Esophagus squamous epithelium (tissue), 5 donors: ENCODE measurements at regions not wholly inside any gene's neighbourhood (a gene's known extent, or its start where the extent isn't known, plus 50 kb on each side); places are given as distances from the start of the nearest gene placed in this dataset.

ENCODE experiments used
- DNase-seq: peaks from one replicate; lab custom pipeline; 2025; lab: John Stamatoyannopoulos, UW
- H3K27ac ChIP-seq, 4 donors: fragments of 200-600 bp; sonication (generic); one replicate each; pipeline ENCODE4 v1.5.1; 2016 to 2019; ENCODE audit warnings: mild to moderate bottlenecking in 1 of 4
- H3K27me3 ChIP-seq, 4 donors: fragments of 200-600 bp; sonication (generic); 1 replicate in 3 of 4; 2 replicates in 1 of 4; pipeline versions ENCODE4 v1.5.1 to v1.6.0; 2017 to 2021; ENCODE audit warnings: antibody characterized with exemption in 1 of 4
- H3K36me3 ChIP-seq, 3 donors: fragments of 200-600 bp; sonication (generic); one replicate each; pipeline ENCODE4 v1.5.1; 2016 to 2019
- H3K4me1 ChIP-seq, 3 donors: fragments of 200-600 bp; sonication (generic); one replicate each; pipeline ENCODE4 v1.5.1; 2017 to 2019
- H3K4me3 ChIP-seq, 4 donors: fragments of 200-600 bp; sonication (generic); 1 replicate in 3 of 4; 2 replicates in 1 of 4; pipeline ENCODE4 v1.5.1; 2016 to 2019; ENCODE audit warnings: mild to moderate bottlenecking in 2 of 4, moderate library complexity in 1 of 4
- H3K9me3 ChIP-seq, 3 donors: fragments of 200-600 bp; sonication (generic); one replicate each; pipeline ENCODE4 v1.5.1; 2016 to 2019
- CTCF ChIP-seq, 6 experiments: fragments of 450-650 bp in 4 of 6; fragments of 200-600 bp in 2 of 6; sonication (generic) in 2 of 6; IDR thresholded peaks; one replicate each; pipeline ENCODE4 v1.5.1; 2016 to 2019; ENCODE audit warnings: antibody characterized with exemption in 6 of 6, mild to moderate bottlenecking in 4 of 6, moderate library complexity in 4 of 6
- POLR2A ChIP-seq, 4 donors: fragments of 450-650 bp; IDR thresholded peaks; one replicate each; pipeline ENCODE4 v1.6.1; 2017; ENCODE audit warnings: antibody characterized with exemption in 4 of 4, mild to moderate bottlenecking in 4 of 4, moderate library complexity in 3 of 4
- WGBS, 2 donors: methylation state at CpG; one replicate each; pipeline ENCODE4 v1.1.5; 2018; 5-methylcytosine and 5-hydroxymethylcytosine counted together
- intact Hi-C: fragments of 100-400 bp; cut with DNase I; formaldehyde crosslinking; loops from one replicate; pipeline ENCODE4 v1.15.0; 2022
- donor health status: DM: yes; HTN: yes; CAD: no.

- Histone ChIP-seq H3K36me3 (no peaks in the 10 kb centered on the region), H3K27ac (no peak overlapping the region), H3K27me3 (peaks cover 0 to 13% (median 0%) of the 10 kb centered on the region in 4 donors), H3K9me3 (peaks cover 0 to under 1% (median 0%) of the 10 kb centered on the region in 3 donors), H3K4me1 (no peaks in the 10 kb centered on the region), H3K4me3 (no peak overlapping the region)
- TF ChIP-seq POLR2A (IDR thresholded peaks at IDR 0.05) (no peak), CTCF (IDR thresholded peaks at IDR 0.05) (no peak)
- DNase-seq, result no peak
- intact Hi-C loops, result no loop called here
- WGBS, 2 donors, result 77 to 80% methylated on average over 8 to 13 of the region's 13 CpGs
Observed at GRCh38 chr11:71311176-71311925, 59.0 kb upstream of the SHANK2 start.

DNA sequence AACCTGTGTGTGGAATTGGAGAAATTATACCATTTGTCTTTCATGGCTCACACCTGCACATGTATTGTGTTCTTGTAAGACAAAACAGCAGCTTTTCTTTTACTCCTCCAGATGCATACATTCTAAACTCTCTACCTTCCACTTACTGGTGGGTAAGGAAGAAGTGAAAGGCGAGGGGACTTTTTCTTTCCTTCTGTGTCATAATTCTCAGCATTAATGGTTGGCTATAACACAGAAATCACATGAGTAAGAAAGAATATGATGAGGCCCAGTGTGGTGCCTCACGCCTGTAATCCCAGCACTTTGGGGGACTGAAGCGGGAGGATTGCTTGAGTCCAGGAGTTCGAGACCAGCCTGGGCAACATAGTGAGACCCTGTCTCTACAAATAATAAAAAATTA is 57.8 kb upstream of the SHANK2 start:
- H3K27me3 ChIP-seq, result peaks cover 0 to 13% (median 0%) of the 10 kb centered on the region in 4 donors
- H3K4me3 ChIP-seq, result no peak overlapping the region
- no peaks in the 10 kb centered on the region for H3K4me1 ChIP-seq
- no peaks in the 10 kb centered on the region for H3K36me3 ChIP-seq
- no peak overlapping the region for H3K27ac ChIP-seq
- 73 to 88% methylated on average over 4 of the region's 4 CpGs for WGBS, 2 donors
- intact Hi-C loops, result no loop called here
- H3K9me3 ChIP-seq, result no peaks in the 10 kb centered on the region
- DNase-seq, result no peak
- TF ChIP-seq POLR2A (IDR thresholded peaks at IDR 0.05), result no peak
- TF ChIP-seq CTCF (IDR thresholded peaks at IDR 0.05), result no peak

- no peak for DNase-seq
- H3K4me1 ChIP-seq, result no peaks in the 10 kb centered on the region
- H3K27me3 ChIP-seq, result peaks cover 0 to 13% (median 0%) of the 10 kb centered on the region in 4 donors
- intact Hi-C loops, result no loop called here
- H3K27ac ChIP-seq, result no peak overlapping the region
- H3K9me3 ChIP-seq, result no peaks in the 10 kb centered on the region
- H3K4me3 ChIP-seq, result no peak overlapping the region
- no peaks in the 10 kb centered on the region for H3K36me3 ChIP-seq
- WGBS, 2 donors, result 60 to 100% methylated on average over 1 of the region's 1 CpG
- TF ChIP-seq CTCF (IDR thresholded peaks at IDR 0.05) (no peak), POLR2A (IDR thresholded peaks at IDR 0.05) (no peak)
Observed at GRCh38 chr11:71309611-71310010, 57.2 kb upstream of the SHANK2 start.

DNA sequence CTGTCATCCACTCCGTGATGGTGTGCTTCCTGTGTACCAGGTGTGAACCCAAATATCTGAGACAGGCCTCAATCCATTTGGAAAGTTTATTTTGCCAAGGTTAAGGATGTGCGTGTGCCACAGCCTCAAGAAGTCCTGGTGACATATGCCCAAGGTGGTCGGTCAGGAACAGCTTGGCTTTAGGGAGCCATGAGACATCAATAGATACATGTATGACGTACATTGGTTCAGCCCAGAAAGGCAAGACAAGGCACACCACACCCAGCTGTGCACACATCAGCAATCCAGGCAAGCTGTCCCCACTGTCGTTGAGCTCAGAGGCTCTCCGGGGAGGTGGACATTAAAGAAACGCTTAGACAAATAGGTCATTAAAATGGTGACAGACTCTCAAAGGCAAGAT is 56.8 kb upstream of the SHANK2 start:
- Histone ChIP-seq H3K9me3 (no peaks in the 10 kb centered on the region), H3K36me3 (no peaks in the 10 kb centered on the region), H3K4me1 (no peaks in the 10 kb centered on the region), H3K27me3 (peaks cover 0 to 13% (median 0%) of the 10 kb centered on the region in 4 donors), H3K27ac (no peak overlapping the region), H3K4me3 (no peak overlapping the region)
- WGBS, 2 donors, result 69 to 74% methylated on average over 7 of the region's 7 CpGs
- DNase-seq, result no peak
- TF ChIP-seq CTCF (IDR thresholded peaks at IDR 0.05) (no peak), POLR2A (IDR thresholded peaks at IDR 0.05) (no peak)
- intact Hi-C loops, result no loop called here

- Histone ChIP-seq H3K36me3 (no peaks in the 10 kb centered on the region), H3K9me3 (no peaks in the 10 kb centered on the region), H3K4me3 (no peak overlapping the region), H3K27ac (no peak overlapping the region), H3K4me1 (no peaks in the 10 kb centered on the region), H3K27me3 (peaks cover 0 to 5% (median 0%) of the 10 kb centered on the region in 4 donors)
- WGBS, 2 donors, result 61 to 65% methylated on average over 3 to 4 of the region's 5 CpGs
- TF ChIP-seq POLR2A (IDR thresholded peaks at IDR 0.05) (no peak), CTCF (IDR thresholded peaks at IDR 0.05) (no peak)
- no peak for DNase-seq
- intact Hi-C loops, result no loop called here
Observed at GRCh38 chr11:71307811-71308645, 55.7 kb upstream of the SHANK2 start.
